Uterus (tissue), 3 donors: ENCODE measurements at regions not wholly inside any gene's neighbourhood (a gene's known extent, or its start where the extent isn't known, plus 50 kb on each side); places are given as distances from the start of the nearest gene placed in this dataset.

ENCODE experiments used
- DNase-seq, 2 donors: peaks; one replicate each; pipeline ENCODE4 v3.0.0-alpha.2; 2019 to 2020
- H3K27ac ChIP-seq, 2 donors: fragments of 200-600 bp; sonication (generic); 1 replicate in 1 of 2; 2 replicates in 1 of 2; pipeline ENCODE4 v1.5.1; 2016 to 2018
- H3K27me3 ChIP-seq, 2 donors: fragments of 200-600 bp; sonication (generic); one replicate each; pipeline ENCODE4 v1.5.1; 2018 to 2019; ENCODE audit warnings: control low read depth in 1 of 2
- H3K36me3 ChIP-seq, 2 donors: fragments of 200-600 bp; sonication (generic); one replicate each; pipeline ENCODE4 v1.5.1; 2019; ENCODE audit warnings: control low read depth in 1 of 2
- H3K4me1 ChIP-seq, 2 donors: fragments of 200-600 bp; sonication (generic); one replicate each; pipeline ENCODE4 v1.5.1; 2018 to 2019; ENCODE audit warnings: control low read depth in 1 of 2
- H3K4me3 ChIP-seq, 2 donors: fragments of 200-600 bp; sonication (generic); 1 replicate in 1 of 2; 2 replicates in 1 of 2; pipeline ENCODE4 v1.5.1; 2018 to 2019; ENCODE audit warnings: mild to moderate bottlenecking in 1 of 2
- H3K9me3 ChIP-seq, 2 donors: fragments of 200-600 bp; sonication (generic); one replicate each; pipeline ENCODE4 v1.5.1; 2019; ENCODE audit warnings: control low read depth in 1 of 2
- POLR2A ChIP-seq, 2 donors: fragments of 450-650 bp; IDR thresholded peaks; one replicate each; pipeline ENCODE4 v1.6.1; 2016; ENCODE audit warnings: antibody characterized with exemption in 2 of 2, mild to moderate bottlenecking in 1 of 2, moderate library complexity in 1 of 2
- intact Hi-C: fragments of 100-400 bp; cut with DNase I; formaldehyde crosslinking; loops from one replicate; pipeline ENCODE4 v1.15.1; 2023; ENCODE audit warnings: low total_unique reads
- TF ChIP-seq, protein P1 (sequence below), 4 experiments: fragments of 200-600 bp in 2 of 4; fragments of 450-650 bp in 2 of 4; sonication (generic) in 2 of 4; IDR thresholded peaks; one replicate each; pipeline ENCODE4 v1.5.1; 2016 to 2019; ENCODE audit warnings: antibody characterized with exemption in 4 of 4, mild to moderate bottlenecking in 2 of 4, moderate library complexity in 1 of 4
- donor health status: DM: yes; HTN: yes; CAD: no.

- Histone ChIP-seq H3K27ac (no peak overlapping the region), H3K27me3 (no peaks in the 10 kb centered on the region), H3K36me3 (no peaks in the 10 kb centered on the region), H3K9me3 (no peaks in the 10 kb centered on the region), H3K4me3 (no peak overlapping the region), H3K4me1 (no peaks in the 10 kb centered on the region)
- TF ChIP-seq POLR2A (IDR thresholded peaks at IDR 0.05) = no peak
- TF ChIP-seq, protein P1, sequence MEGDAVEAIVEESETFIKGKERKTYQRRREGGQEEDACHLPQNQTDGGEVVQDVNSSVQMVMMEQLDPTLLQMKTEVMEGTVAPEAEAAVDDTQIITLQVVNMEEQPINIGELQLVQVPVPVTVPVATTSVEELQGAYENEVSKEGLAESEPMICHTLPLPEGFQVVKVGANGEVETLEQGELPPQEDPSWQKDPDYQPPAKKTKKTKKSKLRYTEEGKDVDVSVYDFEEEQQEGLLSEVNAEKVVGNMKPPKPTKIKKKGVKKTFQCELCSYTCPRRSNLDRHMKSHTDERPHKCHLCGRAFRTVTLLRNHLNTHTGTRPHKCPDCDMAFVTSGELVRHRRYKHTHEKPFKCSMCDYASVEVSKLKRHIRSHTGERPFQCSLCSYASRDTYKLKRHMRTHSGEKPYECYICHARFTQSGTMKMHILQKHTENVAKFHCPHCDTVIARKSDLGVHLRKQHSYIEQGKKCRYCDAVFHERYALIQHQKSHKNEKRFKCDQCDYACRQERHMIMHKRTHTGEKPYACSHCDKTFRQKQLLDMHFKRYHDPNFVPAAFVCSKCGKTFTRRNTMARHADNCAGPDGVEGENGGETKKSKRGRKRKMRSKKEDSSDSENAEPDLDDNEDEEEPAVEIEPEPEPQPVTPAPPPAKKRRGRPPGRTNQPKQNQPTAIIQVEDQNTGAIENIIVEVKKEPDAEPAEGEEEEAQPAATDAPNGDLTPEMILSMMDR (IDR thresholded peaks at IDR 0.05) = no peak
- intact Hi-C loops = no loop called here
- DNase-seq = no peak
These were observed 79.9 kb upstream of the PRR23E start for GRCh38 chr3:127112796-127113570.

- DNase-seq = no peak
- H3K36me3 ChIP-seq = no peaks in the 10 kb centered on the region
- intact Hi-C loops = no loop called here
- no peaks in the 10 kb centered on the region for H3K27me3 ChIP-seq
- no peak overlapping the region for H3K27ac ChIP-seq
- H3K4me3 ChIP-seq = no peak overlapping the region
- H3K4me1 ChIP-seq = no peaks in the 10 kb centered on the region
- H3K9me3 ChIP-seq = no peaks in the 10 kb centered on the region
- TF ChIP-seq, protein P1 (IDR thresholded peaks at IDR 0.05) = no peak
- no peak for TF ChIP-seq POLR2A (IDR thresholded peaks at IDR 0.05)
These were observed 79.4 kb upstream of the PRR23E start for GRCh38 chr3:127113571-127113891.

DNA sequence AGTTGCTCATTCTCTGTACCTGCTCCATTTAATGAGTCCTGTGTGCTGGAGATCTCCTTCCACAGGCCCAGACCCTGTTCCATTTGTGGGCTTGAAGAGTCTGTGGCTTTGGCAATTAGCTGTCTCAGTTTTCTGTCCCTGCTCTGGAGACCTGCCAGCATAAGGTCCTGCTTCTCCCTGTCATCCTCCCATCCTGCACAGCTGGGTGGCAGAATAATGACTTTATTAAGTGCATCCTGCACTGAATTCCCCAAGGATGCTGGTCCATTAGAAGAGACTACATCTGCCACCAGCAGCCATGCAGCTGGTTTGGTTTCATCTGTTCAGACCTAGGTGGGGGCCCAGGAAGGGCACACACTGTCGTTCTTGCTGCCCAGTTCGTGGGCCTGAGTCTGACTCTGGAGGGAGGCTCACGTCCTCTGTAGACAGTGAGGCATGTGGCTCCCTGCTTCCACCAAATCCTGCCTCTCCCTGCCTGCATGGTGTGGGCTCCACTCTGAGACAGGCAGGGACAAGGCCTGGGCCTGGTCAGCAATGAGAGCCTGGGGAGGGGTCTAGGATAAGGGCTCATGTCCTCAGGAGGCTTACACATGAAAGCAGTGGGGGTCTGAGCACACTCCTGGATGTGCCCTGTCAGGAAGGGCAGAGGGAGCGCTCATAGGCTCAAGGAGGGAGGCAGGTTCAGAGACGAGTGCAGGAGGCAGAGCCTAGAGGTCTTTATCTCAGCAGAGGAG, 78.4 kb upstream of the PRR23E start:
- Histone ChIP-seq H3K4me3 (no peak overlapping the region), H3K27me3 (no peaks in the 10 kb centered on the region), H3K4me1 (no peaks in the 10 kb centered on the region), H3K27ac (no peak overlapping the region), H3K9me3 (no peaks in the 10 kb centered on the region), H3K36me3 (no peaks in the 10 kb centered on the region)
- intact Hi-C loops = no loop called here
- DNase-seq = no peak
- TF ChIP-seq POLR2A (IDR thresholded peaks at IDR 0.05) = no peak
- TF ChIP-seq, protein P1 (IDR thresholded peaks at IDR 0.05) = no peak

DNA sequence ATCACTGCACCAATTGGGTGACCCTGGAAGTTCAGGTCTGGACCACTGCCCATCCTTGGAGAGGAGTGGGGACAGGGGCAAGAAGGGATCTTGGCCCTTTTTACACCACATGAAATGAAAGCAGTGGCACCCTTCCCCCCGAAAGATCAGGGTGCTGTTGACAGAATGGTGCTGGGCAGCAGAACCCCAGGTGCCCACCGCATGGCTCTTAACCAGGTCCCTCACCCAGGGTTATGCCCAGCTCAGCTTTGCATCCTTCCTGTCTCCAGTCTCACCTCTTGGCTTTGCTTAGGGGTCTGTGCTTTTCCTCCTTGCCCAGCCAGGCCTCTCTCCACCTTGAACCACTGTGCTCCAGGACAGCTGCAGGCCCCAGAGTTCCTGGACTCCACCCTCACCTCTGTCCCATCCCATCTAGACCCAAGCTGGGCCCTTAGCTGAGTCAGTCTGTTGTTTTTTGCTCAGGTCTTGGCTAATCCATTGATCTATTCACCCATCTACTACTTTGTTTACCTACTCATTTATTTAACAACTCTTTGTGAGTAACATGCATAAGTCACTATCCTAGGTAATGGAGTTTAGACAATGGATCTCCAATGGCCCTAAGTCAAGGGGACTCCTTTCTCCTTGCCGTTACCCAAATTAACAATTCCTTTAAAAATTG, 77.1 kb upstream of the PRR23E start:
- no peak for DNase-seq
- TF ChIP-seq, protein P1 (IDR thresholded peaks at IDR 0.05) = no peak
- Histone ChIP-seq H3K4me3 (no peak overlapping the region), H3K27ac (no peak overlapping the region), H3K9me3 (no peaks in the 10 kb centered on the region), H3K36me3 (no peaks in the 10 kb centered on the region), H3K4me1 (no peaks in the 10 kb centered on the region), H3K27me3 (no peaks in the 10 kb centered on the region)
- intact Hi-C loops = no loop called here

DNA sequence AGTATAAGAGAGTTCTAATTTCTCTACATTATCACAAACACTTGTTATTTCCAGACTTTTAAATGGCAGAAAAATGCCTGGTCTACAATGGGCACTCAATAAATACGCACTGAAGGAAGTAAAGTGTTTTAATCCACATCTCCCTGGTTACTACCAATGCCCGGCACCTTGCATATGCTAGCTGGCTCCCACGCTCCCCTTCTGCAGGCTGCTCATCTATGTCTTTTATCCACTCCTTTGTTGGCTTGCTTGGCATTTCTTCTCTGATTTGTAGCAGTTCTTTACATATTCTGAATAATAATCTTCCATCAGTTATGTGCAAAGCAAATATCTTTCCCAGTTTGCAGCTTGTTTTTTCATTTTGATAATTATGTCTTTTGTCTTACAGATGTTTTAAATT, 74.6 kb upstream of the PRR23E start:
- Histone ChIP-seq H3K27ac (no peak overlapping the region), H3K36me3 (no peaks in the 10 kb centered on the region), H3K9me3 (no peaks in the 10 kb centered on the region), H3K4me3 (no peak overlapping the region), H3K27me3 (no peaks in the 10 kb centered on the region), H3K4me1 (no peaks in the 10 kb centered on the region)
- TF ChIP-seq, protein P1 (IDR thresholded peaks at IDR 0.05) = no peak
- TF ChIP-seq POLR2A (IDR thresholded peaks at IDR 0.05) = no peak
- DNase-seq = no peak
- intact Hi-C loops = no loop called here
